ENCODE measurements at regions not wholly inside any gene's neighbourhood (a gene's known extent, or its start where the extent isn't known, plus 50 kb on each side); places are given as distances from the start of the nearest gene placed in this dataset.

DNA sequence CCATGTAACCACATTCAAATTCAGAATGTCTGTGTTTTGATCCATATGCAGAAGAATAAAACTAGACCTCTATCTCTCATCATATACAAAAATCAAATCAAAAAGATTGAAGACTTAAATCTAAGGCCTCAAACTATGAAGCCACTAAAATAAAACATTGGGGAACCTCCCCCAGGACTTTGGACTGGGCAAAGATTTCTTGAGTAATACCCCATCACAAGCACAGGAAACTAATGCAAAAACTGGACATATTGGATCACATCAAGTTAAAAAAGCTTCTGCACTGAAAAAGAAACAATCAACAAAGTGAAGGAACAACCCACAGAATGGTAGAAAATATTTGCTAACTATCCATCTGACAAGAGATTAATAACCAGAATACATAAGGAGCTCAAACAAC, 266.8 kb downstream of the EPM2A start (continued):
- TF ChIP-seq TBP (IDR thresholded peaks at IDR 0.05; ENCODE audit: low read depth, low read length) (no peak), EZH2 (IDR thresholded peaks at IDR 0.05; ENCODE audit: low read depth, low read length, severe bottlenecking) (no peak), CBX8 (IDR thresholded peaks at IDR 0.05; ENCODE audit: borderline replicate concordance, low read depth, low read length) (no peak)

Data from H1 (cell line).